T-helper 1 cell treated with Interleukin-12 subunit alpha and Interleukin-12 subunit beta and Interleukin-4 antibody, amounts not matched to agents 30 μg/mL and 1 μg/mL, for 36 hours (primary cell): ENCODE measurements at regions not wholly inside any gene's neighbourhood (a gene's known extent, or its start where the extent isn't known, plus 50 kb on each side); places are given as distances from the start of the nearest gene placed in this dataset.

Experiments
- H3K27ac Mint-ChIP-seq: one replicate; pipeline ENCODE4 v1.8.0; 2021; ENCODE audit warnings: mild to moderate bottlenecking, mixed read lengths
- H3K27me3 Mint-ChIP-seq: one replicate; pipeline ENCODE4 v1.8.0; 2021; ENCODE audit warnings: low read depth, mixed read lengths
- H3K36me3 Mint-ChIP-seq: one replicate; pipeline ENCODE4 v1.8.0; 2021; ENCODE audit warnings: low read depth, mixed read lengths
- H3K4me1 Mint-ChIP-seq: one replicate; pipeline ENCODE4 v1.8.0; 2021; ENCODE audit warnings: low read depth, mixed read lengths
- H3K4me3 Mint-ChIP-seq: one replicate; pipeline ENCODE4 v1.8.0; 2021; ENCODE audit warnings: mild to moderate bottlenecking, moderate library complexity, mixed read lengths
- H3K9me3 Mint-ChIP-seq: one replicate; pipeline ENCODE4 v1.8.0; 2021; ENCODE audit warnings: mixed read lengths

- H3K27ac Mint-ChIP-seq: no peak overlapping the region
- H3K4me1 Mint-ChIP-seq: no peaks in the 10 kb centered on the region
- H3K36me3 Mint-ChIP-seq: no peaks in the 10 kb centered on the region
- H3K27me3 Mint-ChIP-seq: no peaks in the 10 kb centered on the region
- no peaks in the 10 kb centered on the region for H3K9me3 Mint-ChIP-seq
- no peak overlapping the region for H3K4me3 Mint-ChIP-seq
Observed at GRCh38 chr4:41436419-41436818, 101.5 kb upstream of the LIMCH1 start.

DNA sequence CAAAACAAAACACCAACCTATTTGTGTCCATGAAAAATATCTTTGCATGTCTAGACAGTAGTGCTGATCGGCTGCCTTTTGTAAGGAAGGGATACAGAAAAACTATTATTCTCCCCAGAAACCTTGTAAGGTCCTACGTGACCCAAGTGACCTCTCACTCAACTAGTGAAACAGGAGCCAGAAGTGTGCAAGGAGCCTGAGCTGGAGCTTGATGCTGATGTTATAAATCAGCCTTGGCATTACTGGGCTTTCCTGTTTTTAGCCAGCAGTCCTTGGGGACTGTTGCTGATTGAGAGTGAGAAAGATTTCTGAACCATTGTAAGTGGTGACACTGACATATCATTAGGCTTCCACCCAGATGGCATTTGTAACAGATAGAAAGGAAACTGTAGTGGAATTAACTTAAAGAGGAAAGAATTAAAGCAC is 100.8 kb upstream of the LIMCH1 start:
- no peaks in the 10 kb centered on the region for H3K9me3 Mint-ChIP-seq
- H3K27me3 Mint-ChIP-seq: no peaks in the 10 kb centered on the region

DNA sequence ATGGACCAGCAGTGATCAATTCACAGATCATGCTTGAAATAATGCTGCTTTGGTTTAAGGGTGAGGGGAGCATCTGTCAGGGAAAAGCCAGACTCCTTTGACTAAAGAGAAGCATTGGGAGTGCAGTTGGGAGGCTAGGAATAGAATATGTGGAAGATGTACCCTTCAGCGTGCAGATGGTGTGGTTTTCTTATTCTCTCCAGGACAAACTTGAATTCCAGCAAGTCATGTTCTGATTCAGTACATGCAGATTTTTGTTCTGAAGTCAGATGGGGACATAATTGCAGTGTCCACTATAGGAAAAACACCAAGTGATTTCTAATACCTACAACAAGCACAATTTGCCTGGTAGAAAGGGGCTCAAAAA is 99.0 kb upstream of the LIMCH1 start:
- Mint-ChIP-seq H3K27ac (no peak overlapping the region), H3K9me3 (no peaks in the 10 kb centered on the region), H3K4me1 (no peaks in the 10 kb centered on the region), H3K36me3 (no peaks in the 10 kb centered on the region), H3K4me3 (no peak overlapping the region), H3K27me3 (no peaks in the 10 kb centered on the region)

More for the DNA sequence above, 100.8 kb upstream of the LIMCH1 start:
- Mint-ChIP-seq H3K4me1 (no peaks in the 10 kb centered on the region), H3K36me3 (no peaks in the 10 kb centered on the region), H3K27ac (no peak overlapping the region), H3K4me3 (no peak overlapping the region)

GRCh38 chr4:41442810-41443209 is 95.1 kb upstream of the LIMCH1 start:
- Mint-ChIP-seq H3K9me3 (no peaks in the 10 kb centered on the region), H3K27ac (no peak overlapping the region), H3K4me3 (no peak overlapping the region), H3K27me3 (no peaks in the 10 kb centered on the region), H3K36me3 (no peaks in the 10 kb centered on the region), H3K4me1 (no peaks in the 10 kb centered on the region)

- Mint-ChIP-seq H3K27me3 (no peaks in the 10 kb centered on the region), H3K4me3 (no peak overlapping the region), H3K36me3 (no peaks in the 10 kb centered on the region), H3K4me1 (no peaks in the 10 kb centered on the region), H3K9me3 (no peaks in the 10 kb centered on the region), H3K27ac (no peak overlapping the region)
Observed at GRCh38 chr4:41443340-41444079, 94.4 kb upstream of the LIMCH1 start.

GRCh38 chr4:41446391-41446790 is 91.6 kb upstream of the LIMCH1 start:
- Mint-ChIP-seq H3K27me3 (no peaks in the 10 kb centered on the region), H3K36me3 (no peaks in the 10 kb centered on the region), H3K4me1 (no peaks in the 10 kb centered on the region), H3K27ac (no peak overlapping the region), H3K9me3 (no peaks in the 10 kb centered on the region), H3K4me3 (no peak overlapping the region)

GRCh38 chr4:41446981-41447725 is 90.8 kb upstream of the LIMCH1 start:
- Mint-ChIP-seq H3K27me3 (no peaks in the 10 kb centered on the region), H3K27ac (no peak overlapping the region), H3K4me1 (no peaks in the 10 kb centered on the region), H3K9me3 (no peaks in the 10 kb centered on the region), H3K4me3 (no peak overlapping the region), H3K36me3 (no peaks in the 10 kb centered on the region)

GRCh38 chr4:41448934-41449333 is 89.0 kb upstream of the LIMCH1 start:
- Mint-ChIP-seq H3K36me3 (no peaks in the 10 kb centered on the region), H3K4me3 (no peak overlapping the region), H3K27ac (no peak overlapping the region), H3K27me3 (no peaks in the 10 kb centered on the region), H3K9me3 (no peaks in the 10 kb centered on the region), H3K4me1 (no peaks in the 10 kb centered on the region)

- no peak overlapping the region for H3K27ac Mint-ChIP-seq
- no peaks in the 10 kb centered on the region for H3K9me3 Mint-ChIP-seq
- no peak overlapping the region for H3K4me3 Mint-ChIP-seq
- no peaks in the 10 kb centered on the region for H3K27me3 Mint-ChIP-seq
- H3K36me3 Mint-ChIP-seq: no peaks in the 10 kb centered on the region
- no peaks in the 10 kb centered on the region for H3K4me1 Mint-ChIP-seq
Observed at GRCh38 chr4:41451961-41452360, 86.0 kb upstream of the LIMCH1 start.

DNA sequence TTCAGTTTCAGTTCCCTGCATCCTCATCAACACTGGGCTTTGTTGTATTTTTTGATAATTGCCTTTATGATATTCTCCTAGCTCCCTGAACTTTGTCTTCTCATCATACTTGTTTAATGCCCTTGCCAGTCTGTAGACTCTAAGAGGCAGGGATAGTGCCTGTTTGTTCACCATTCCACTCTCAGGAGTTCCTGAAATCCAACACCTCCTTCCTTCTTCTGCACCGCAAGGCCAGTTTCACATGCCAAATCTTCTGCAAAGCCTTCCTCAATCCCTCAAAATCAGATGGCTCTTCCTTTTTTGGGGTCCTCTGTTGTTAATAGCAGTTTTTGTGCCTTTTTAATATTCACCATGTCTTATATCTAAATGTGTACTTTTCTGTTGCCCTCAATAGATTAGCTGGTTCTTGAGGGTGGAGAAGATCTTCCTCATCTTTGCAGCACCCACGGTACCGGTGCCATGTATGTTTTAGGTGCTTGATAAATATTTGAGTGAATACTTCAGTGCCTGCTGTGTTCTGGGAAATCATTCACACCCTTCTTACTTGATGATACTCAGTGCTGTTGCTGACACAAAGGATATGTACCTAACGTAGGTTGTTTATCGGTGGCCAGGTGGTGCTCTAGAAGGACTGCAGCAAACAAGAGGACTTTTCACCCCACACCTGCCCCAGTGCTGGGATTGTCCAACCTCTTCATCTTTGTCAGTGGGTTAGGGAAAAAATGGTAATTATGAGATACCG is 85.3 kb upstream of the LIMCH1 start:
- H3K4me1 Mint-ChIP-seq: no peaks in the 10 kb centered on the region
- no peak overlapping the region for H3K27ac Mint-ChIP-seq
- H3K4me3 Mint-ChIP-seq: no peak overlapping the region
- H3K36me3 Mint-ChIP-seq: no peaks in the 10 kb centered on the region
- H3K27me3 Mint-ChIP-seq: no peaks in the 10 kb centered on the region
- no peaks in the 10 kb centered on the region for H3K9me3 Mint-ChIP-seq

DNA sequence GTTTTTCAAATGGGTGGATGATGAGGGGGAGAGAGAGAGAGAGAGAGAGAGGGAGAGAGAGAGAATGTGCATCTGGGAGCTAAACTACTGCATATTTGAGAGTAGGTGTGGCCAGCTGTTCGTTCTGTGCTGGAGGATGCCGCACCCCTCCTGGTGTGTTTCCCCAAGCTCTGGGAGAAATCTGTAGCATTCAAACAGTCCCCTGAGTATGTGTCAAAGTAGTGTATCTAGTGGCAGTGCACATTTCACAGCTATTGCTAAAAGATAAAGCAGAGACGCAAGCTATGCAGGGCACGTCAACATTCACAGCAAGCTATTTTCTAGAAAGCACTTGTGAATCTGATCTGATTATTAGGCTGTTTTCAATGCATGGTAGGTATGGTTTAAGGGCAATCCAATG is 83.5 kb upstream of the LIMCH1 start:
- Mint-ChIP-seq H3K4me1 (no peaks in the 10 kb centered on the region), H3K27ac (no peak overlapping the region), H3K27me3 (no peaks in the 10 kb centered on the region), H3K4me3 (no peak overlapping the region), H3K9me3 (no peaks in the 10 kb centered on the region), H3K36me3 (no peaks in the 10 kb centered on the region)

DNA sequence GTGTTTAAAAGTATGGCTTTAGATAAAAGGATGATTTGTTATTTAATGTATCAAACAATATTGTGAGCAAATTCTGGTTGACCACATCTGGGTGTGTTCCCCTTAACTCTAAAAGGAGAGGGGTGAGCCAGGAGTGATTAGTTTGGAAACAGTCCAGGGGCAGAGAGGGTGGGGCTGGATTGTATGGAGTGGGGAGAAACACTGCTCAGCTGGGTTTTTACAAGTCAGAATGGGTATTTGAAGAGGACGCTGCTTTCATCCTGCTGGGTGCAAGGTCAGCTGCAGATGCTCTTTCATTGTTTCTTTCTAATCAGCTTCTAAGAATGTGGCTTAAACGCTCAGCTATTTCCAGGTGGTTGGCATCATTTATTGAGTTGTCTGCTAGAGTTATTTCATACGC is 82.8 kb upstream of the LIMCH1 start:
- no peaks in the 10 kb centered on the region for H3K9me3 Mint-ChIP-seq
- H3K4me1 Mint-ChIP-seq: no peaks in the 10 kb centered on the region
- H3K27me3 Mint-ChIP-seq: no peaks in the 10 kb centered on the region
- H3K27ac Mint-ChIP-seq: no peak overlapping the region
- no peaks in the 10 kb centered on the region for H3K36me3 Mint-ChIP-seq
- H3K4me3 Mint-ChIP-seq: no peak overlapping the region

DNA sequence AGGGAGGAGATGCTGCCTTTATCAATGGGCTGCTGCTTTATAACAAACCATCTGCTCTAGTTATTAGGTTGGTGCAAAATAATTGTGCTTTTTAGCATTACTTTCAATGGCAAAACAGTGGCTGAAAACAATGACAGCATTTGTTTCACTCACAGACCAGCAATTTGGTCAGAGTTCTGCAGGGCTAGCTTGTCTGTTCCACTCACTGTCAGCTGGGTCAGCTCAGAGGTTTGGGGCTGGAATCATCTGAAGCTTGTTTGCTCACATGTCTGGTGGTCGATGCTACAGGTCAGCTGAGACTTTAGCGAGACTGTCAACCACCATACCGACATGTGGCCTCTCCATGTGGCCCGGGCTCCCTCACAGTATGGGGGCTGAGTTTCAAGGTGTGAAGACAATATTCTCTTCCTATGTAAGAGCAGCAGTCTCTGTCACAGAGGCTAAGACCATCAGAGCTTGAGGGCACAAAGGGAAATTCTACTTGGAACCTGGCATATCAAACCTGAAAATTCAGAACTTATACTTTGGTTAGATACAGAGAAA is 81.3 kb upstream of the LIMCH1 start:
- H3K27ac Mint-ChIP-seq: no peak overlapping the region
- H3K4me1 Mint-ChIP-seq: no peaks in the 10 kb centered on the region
- no peaks in the 10 kb centered on the region for H3K27me3 Mint-ChIP-seq
- H3K9me3 Mint-ChIP-seq: no peaks in the 10 kb centered on the region
- H3K4me3 Mint-ChIP-seq: no peak overlapping the region
- no peaks in the 10 kb centered on the region for H3K36me3 Mint-ChIP-seq

DNA sequence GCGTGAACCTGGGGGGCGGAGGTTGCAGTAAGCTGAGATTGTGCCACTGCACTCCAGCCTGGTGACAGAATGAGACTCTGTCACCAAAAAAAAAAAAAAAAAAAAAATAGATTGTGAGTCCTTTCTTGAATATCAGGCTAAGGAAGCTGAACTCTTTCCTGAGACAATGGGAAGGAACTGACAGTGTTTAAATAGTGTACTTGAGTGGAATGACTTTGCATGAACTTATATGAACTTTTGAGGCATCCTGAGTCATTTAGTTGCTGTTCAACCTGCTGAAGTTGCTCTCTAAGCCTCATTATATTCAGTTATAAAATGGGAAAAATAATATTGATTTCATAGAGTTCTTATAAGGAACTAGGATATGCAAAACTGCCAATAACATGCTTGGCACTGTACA is 79.3 kb upstream of the LIMCH1 start:
- Mint-ChIP-seq H3K4me3 (no peak overlapping the region), H3K27me3 (no peaks in the 10 kb centered on the region), H3K27ac (no peak overlapping the region), H3K4me1 (no peaks in the 10 kb centered on the region), H3K36me3 (no peaks in the 10 kb centered on the region), H3K9me3 (no peaks in the 10 kb centered on the region)

- no peak overlapping the region for H3K27ac Mint-ChIP-seq
- peaks cover 3% of the 10 kb centered on the region for H3K9me3 Mint-ChIP-seq
- no peaks in the 10 kb centered on the region for H3K27me3 Mint-ChIP-seq
- no peaks in the 10 kb centered on the region for H3K4me1 Mint-ChIP-seq
- H3K36me3 Mint-ChIP-seq: no peaks in the 10 kb centered on the region
- no peak overlapping the region for H3K4me3 Mint-ChIP-seq
Observed at GRCh38 chr4:41460641-41461040, 77.3 kb upstream of the LIMCH1 start.
